CD14-positive monocyte (primary cell): ENCODE measurements at regions not wholly inside any gene's neighbourhood (a gene's known extent, or its start where the extent isn't known, plus 50 kb on each side); places are given as distances from the start of the nearest gene placed in this dataset.

ENCODE experiments used
- DNase-seq, 3 donors: peaks; one replicate each; pipeline ENCODE4 v3.0.0-alpha.2; 2011 to 2022
- H2AFZ ChIP-seq: 2 replicates; pipeline ENCODE4 v1.6.0; 2012; ENCODE audit warnings: mild to moderate bottlenecking, low read depth, low read length, inconsistent platforms; ENCODE audit not compliant: insufficient read depth, poor library complexity, severe bottlenecking
- H3K27ac ChIP-seq, 2 donors: 1 replicate in 1 of 2; 2 replicates in 1 of 2; pipeline ENCODE4 v1.5.1; 2012 to 2013; ENCODE audit warnings: low read length in 2 of 2, control low read depth in 1 of 2, inconsistent platforms in 1 of 2, low read depth in 1 of 2, mild to moderate bottlenecking in 1 of 2
- H3K27me3 ChIP-seq, 2 donors: one replicate each; pipeline versions ENCODE4 v1.6.0 to v1.6.1; 2011 to 2013; ENCODE audit warnings: low read length in 2 of 2; ENCODE audit not compliant: control insufficient read depth in 2 of 2, insufficient read depth in 2 of 2
- H3K36me3 ChIP-seq, 2 donors: replicated peaks in 1 of 2; 1 replicate in 1 of 2; 2 replicates in 1 of 2; pipeline versions ENCODE4 v1.5.1 to v1.6.1; 2012 to 2013; ENCODE audit warnings: low read length in 2 of 2, control low read depth in 1 of 2, inconsistent platforms in 1 of 2, mild to moderate bottlenecking in 1 of 2; ENCODE audit not compliant: insufficient read depth in 2 of 2, control insufficient read depth in 1 of 2
- H3K4me1 ChIP-seq, 2 donors: 1 replicate in 1 of 2; 2 replicates in 1 of 2; pipeline versions ENCODE4 v1.5.1 to v1.6.1; 2012 to 2013; ENCODE audit warnings: low read length in 2 of 2, control low read depth in 1 of 2, inconsistent platforms in 1 of 2, mild to moderate bottlenecking in 1 of 2, moderate library complexity in 1 of 2; ENCODE audit not compliant: insufficient read depth in 2 of 2, control insufficient read depth in 1 of 2
- H3K4me2 ChIP-seq: replicated peaks from 2 replicates; pipeline ENCODE3; 2012; ENCODE audit warnings: low read length, moderate library complexity, mild to moderate bottlenecking; ENCODE audit not compliant: poor library complexity, severe bottlenecking; ENCODE audit errors: extremely low read depth
- H3K4me3 ChIP-seq, 3 experiments: fragments of 200-600 bp in 1 of 3; sonication (generic) in 1 of 3; replicated peaks in 1 of 3; 1 replicate in 2 of 3; 2 replicates in 1 of 3; pipeline ENCODE4 v1.5.1; 2011 to 2013; ENCODE audit warnings: low read length in 3 of 3, mild to moderate bottlenecking in 3 of 3, control low read depth in 2 of 3, low read depth in 2 of 3, inconsistent platforms in 1 of 3, moderate library complexity in 1 of 3
- H3K79me2 ChIP-seq: 2 replicates; pipeline ENCODE4 v1.6.0; 2012; ENCODE audit warnings: mild to moderate bottlenecking, control low read depth, inconsistent platforms, low read length, moderate library complexity; ENCODE audit not compliant: insufficient read depth
- H3K9ac ChIP-seq: 2 replicates; pipeline ENCODE4 v1.6.0; 2017; ENCODE audit warnings: low read length, mild to moderate bottlenecking; ENCODE audit not compliant: insufficient read depth, poor library complexity, severe bottlenecking
- H3K9me3 ChIP-seq, 2 donors: replicated peaks in 1 of 2; 1 replicate in 1 of 2; 2 replicates in 1 of 2; pipeline versions ENCODE4 v1.5.1 to v1.6.1; 2012 to 2013; ENCODE audit warnings: low read length in 2 of 2, control low read depth in 1 of 2; ENCODE audit not compliant: control insufficient read depth in 1 of 2, insufficient read depth in 1 of 2
- H4K20me1 ChIP-seq: 2 replicates; pipeline ENCODE4 v1.6.0; 2012; ENCODE audit warnings: mild to moderate bottlenecking, low read length, control low read depth, moderate library complexity; ENCODE audit not compliant: insufficient read depth
- H3K27ac Mint-ChIP-seq, 7 donors: one replicate each; pipeline ENCODE4 v1.8.0; 2020; ENCODE audit warnings: mild to moderate bottlenecking in 7 of 7, mixed read lengths in 7 of 7, moderate library complexity in 6 of 7, inconsistent platforms in 2 of 7
- H3K27me3 Mint-ChIP-seq, 3 donors: one replicate each; pipeline ENCODE4 v1.8.0; 2021 to 2022; ENCODE audit warnings: low read depth in 3 of 3, mild to moderate bottlenecking in 3 of 3, mixed read lengths in 3 of 3, moderate library complexity in 3 of 3, inconsistent platforms in 1 of 3
- H3K36me3 Mint-ChIP-seq, 2 donors: one replicate each; pipeline ENCODE4 v1.8.0; 2020; ENCODE audit warnings: mixed read lengths in 2 of 2, inconsistent platforms in 1 of 2, mild to moderate bottlenecking in 1 of 2
- H3K4me1 Mint-ChIP-seq: one replicate; pipeline ENCODE4 v1.8.0; 2020; ENCODE audit warnings: mild to moderate bottlenecking, mixed read lengths
- H3K4me3 Mint-ChIP-seq, 2 donors: one replicate each; pipeline ENCODE4 v1.8.0; 2020; ENCODE audit warnings: mild to moderate bottlenecking in 2 of 2, mixed read lengths in 2 of 2, moderate library complexity in 1 of 2
- H3K9me3 Mint-ChIP-seq, 7 donors: one replicate each; pipeline ENCODE4 v1.8.0; 2020 to 2022; ENCODE audit warnings: mixed read lengths in 7 of 7, mild to moderate bottlenecking in 6 of 7, moderate library complexity in 6 of 7, inconsistent platforms in 2 of 7
- WGBS: methylation state at CpG from one replicate; pipeline ENCODE4 v1.1.5; 2013; ENCODE audit warnings: missing lambda C conversion rate; ENCODE audit not compliant: insufficient coverage; 5-methylcytosine and 5-hydroxymethylcytosine counted together
- intact Hi-C, 2 donors: fragments of 100-400 bp; cut with micrococcal nuclease; formaldehyde crosslinking; loops; one replicate each; pipeline versions ENCODE4 v1.15.0 to v1.15.1; 2023
- TF ChIP-seq, protein P1 (sequence below): fragments of 200-600 bp; IDR thresholded peaks from one replicate; pipeline ENCODE4 v1.8.0; 2022; ENCODE audit warnings: antibody characterized with exemption, mild to moderate bottlenecking

DNA sequence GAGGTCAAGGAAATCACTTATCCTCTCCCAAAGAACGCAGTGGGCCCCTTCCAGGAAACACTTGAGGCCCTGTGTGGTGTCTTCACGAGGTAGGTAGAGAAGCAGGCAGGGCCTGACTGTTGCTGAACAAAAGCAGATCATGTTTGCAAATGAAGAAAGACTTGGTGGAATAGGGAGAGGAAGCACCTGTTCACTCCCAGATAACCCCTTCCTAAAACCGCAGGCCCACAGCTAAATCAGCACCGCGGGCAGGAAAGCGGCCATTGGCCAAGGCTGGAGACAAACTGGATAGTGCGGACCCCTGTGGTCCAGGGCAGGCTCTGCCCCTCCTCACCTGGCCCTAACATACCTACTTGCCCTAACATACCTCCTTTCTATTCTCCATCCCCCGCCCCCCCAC, 64.9 kb upstream of the KLHL29 start:
- no peaks in the 10 kb centered on the region for H3K4me1 ChIP-seq
- peaks cover 0 to 7% (median 0%) of the 10 kb centered on the region in 7 donors for H3K9me3 Mint-ChIP-seq
- TF ChIP-seq, protein P1, sequence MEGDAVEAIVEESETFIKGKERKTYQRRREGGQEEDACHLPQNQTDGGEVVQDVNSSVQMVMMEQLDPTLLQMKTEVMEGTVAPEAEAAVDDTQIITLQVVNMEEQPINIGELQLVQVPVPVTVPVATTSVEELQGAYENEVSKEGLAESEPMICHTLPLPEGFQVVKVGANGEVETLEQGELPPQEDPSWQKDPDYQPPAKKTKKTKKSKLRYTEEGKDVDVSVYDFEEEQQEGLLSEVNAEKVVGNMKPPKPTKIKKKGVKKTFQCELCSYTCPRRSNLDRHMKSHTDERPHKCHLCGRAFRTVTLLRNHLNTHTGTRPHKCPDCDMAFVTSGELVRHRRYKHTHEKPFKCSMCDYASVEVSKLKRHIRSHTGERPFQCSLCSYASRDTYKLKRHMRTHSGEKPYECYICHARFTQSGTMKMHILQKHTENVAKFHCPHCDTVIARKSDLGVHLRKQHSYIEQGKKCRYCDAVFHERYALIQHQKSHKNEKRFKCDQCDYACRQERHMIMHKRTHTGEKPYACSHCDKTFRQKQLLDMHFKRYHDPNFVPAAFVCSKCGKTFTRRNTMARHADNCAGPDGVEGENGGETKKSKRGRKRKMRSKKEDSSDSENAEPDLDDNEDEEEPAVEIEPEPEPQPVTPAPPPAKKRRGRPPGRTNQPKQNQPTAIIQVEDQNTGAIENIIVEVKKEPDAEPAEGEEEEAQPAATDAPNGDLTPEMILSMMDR: no peak
- no peaks in the 10 kb centered on the region for H3K79me2 ChIP-seq
- H3K27me3 Mint-ChIP-seq: peaks cover 12 to 13% (median 13%) of the 10 kb centered on the region in 3 donors
- no peak overlapping the region for H3K27ac Mint-ChIP-seq
- no peak overlapping the region for H3K4me2 ChIP-seq
- no peak overlapping the region for H3K4me3 ChIP-seq
- no peak overlapping the region for H3K4me3 Mint-ChIP-seq
- H3K27me3 ChIP-seq: peaks cover 0 to 7% of the 10 kb centered on the region in 2 donors
- intact Hi-C loops: no loop called here
- no peaks in the 10 kb centered on the region for H3K36me3 Mint-ChIP-seq
- no peaks in the 10 kb centered on the region for H4K20me1 ChIP-seq
- DNase-seq: no peak
- no peak overlapping the region for H3K9ac ChIP-seq
- no peak overlapping the region for H3K27ac ChIP-seq
- H2AFZ ChIP-seq: no peak overlapping the region
- no peaks in the 10 kb centered on the region for H3K9me3 ChIP-seq
- no peaks in the 10 kb centered on the region for H3K4me1 Mint-ChIP-seq
- H3K36me3 ChIP-seq: no peaks in the 10 kb centered on the region
- WGBS: no CpG with 5 or more reads among the region's 8 CpGs

DNA sequence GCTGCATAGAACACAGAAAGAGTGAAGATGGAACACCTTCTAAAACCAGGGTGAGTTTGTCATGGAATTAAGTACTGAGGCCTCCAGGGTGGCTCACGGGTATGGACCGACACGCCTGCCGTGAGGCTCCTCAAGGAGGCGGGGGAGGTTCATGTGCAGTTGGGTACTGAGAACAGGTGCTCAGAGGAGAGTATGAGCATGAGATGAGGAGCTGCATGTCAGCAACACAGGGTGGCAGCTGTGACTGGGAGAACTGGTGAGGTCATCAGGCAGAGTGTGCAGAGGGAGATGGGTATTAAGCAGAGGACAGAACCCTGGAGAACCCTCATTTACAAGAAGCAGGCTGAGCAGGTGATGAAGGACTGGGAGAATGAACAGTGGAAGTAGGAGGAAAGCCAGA, 63.2 kb upstream of the KLHL29 start:
- no peaks in the 10 kb centered on the region for H3K79me2 ChIP-seq
- 98% methylated on average over 5 of the region's 5 CpGs for WGBS

More for the DNA sequence above, 63.2 kb upstream of the KLHL29 start:
- H3K4me3 ChIP-seq: no peak overlapping the region
- H3K9me3 Mint-ChIP-seq: peaks cover 0 to 7% (median 0%) of the 10 kb centered on the region in 7 donors
- peaks cover 13% of the 10 kb centered on the region in 3 donors for H3K27me3 Mint-ChIP-seq
- H3K4me2 ChIP-seq: no peak overlapping the region
- H3K36me3 ChIP-seq: no peaks in the 10 kb centered on the region
- no peak for DNase-seq
- no peaks in the 10 kb centered on the region for H4K20me1 ChIP-seq
- H3K4me3 Mint-ChIP-seq: no peak overlapping the region
- H3K4me1 ChIP-seq: no peaks in the 10 kb centered on the region
- H3K9me3 ChIP-seq: no peaks in the 10 kb centered on the region
- H3K4me1 Mint-ChIP-seq: no peaks in the 10 kb centered on the region
- no peak overlapping the region for H3K27ac ChIP-seq
- no peak overlapping the region for H3K27ac Mint-ChIP-seq
- TF ChIP-seq, protein P1: no peak
- intact Hi-C loops: no loop called here
- no peaks in the 10 kb centered on the region for H3K36me3 Mint-ChIP-seq
- no peak overlapping the region for H2AFZ ChIP-seq
- H3K9ac ChIP-seq: no peak overlapping the region
- H3K27me3 ChIP-seq: peaks cover 0 to 7% of the 10 kb centered on the region in 2 donors
